ENCODE measurements at regions not wholly inside any gene's neighbourhood (a gene's known extent, or its start where the extent isn't known, plus 50 kb on each side); places are given as distances from the start of the nearest gene placed in this dataset.

- peaks cover 41% of the 10 kb centered on the region for H3K4me1 Mint-ChIP-seq
- H3K4me3 Mint-ChIP-seq, result peak overlapping the region; percentile 8
- H3K27ac Mint-ChIP-seq, result peak overlapping the region; percentile 96
- POLR2A ChIA-PET, result interaction anchor here (0.8 to 6.6 kb wide), 17 partner anchors 9 to 1160 kb away, joined by 3 to 57 read pairs (median 7); partner anchors contain the start of genes BCLAF1, HBS1L and MYB
- DNase-seq, result peak; percentile 45
- peaks cover 15% of the 10 kb centered on the region for H3K36me3 Mint-ChIP-seq (ENCODE audit: low read depth)
- no peaks in the 10 kb centered on the region for H3K27me3 Mint-ChIP-seq
- CTCF ChIA-PET, result interaction anchor here (0.5 to 2.1 kb wide), 19 partner anchors 15 to 438 kb away, joined by 3 to 13 read pairs (median 4); partner anchors contain the start of genes HBS1L and MYB
- H3K9me3 Mint-ChIP-seq, result peaks cover 5% of the 10 kb centered on the region
These were observed 51.8 kb upstream of the MYB start for GRCh38 chr6:135129136-135129856.

GRCh38 chr6:135128268-135128914, 52.7 kb upstream of the MYB start:
- ChIA-PET POLR2A (interaction anchor here (0.8 to 6.6 kb wide), 13 partner anchors 8 to 1161 kb away, joined by 3 to 57 read pairs (median 8); partner anchors contain the start of genes BCLAF1, HBS1L and MYB), CTCF (interaction anchor here (0.6 to 2.1 kb wide), 12 partner anchors 14 to 187 kb away, joined by 3 to 13 read pairs (median 4); no protein-coding TSS in a partner anchor)
- peaks cover 18% of the 10 kb centered on the region for H3K36me3 Mint-ChIP-seq (ENCODE audit: low read depth)
- peaks cover 11% of the 10 kb centered on the region for H3K9me3 Mint-ChIP-seq
- peak overlapping the region; percentile 96 for H3K27ac Mint-ChIP-seq
- H3K4me1 Mint-ChIP-seq, result peaks cover 41% of the 10 kb centered on the region
- peak overlapping the region; percentile 47 for H3K4me3 Mint-ChIP-seq
- no peaks in the 10 kb centered on the region for H3K27me3 Mint-ChIP-seq
- DNase-seq, result peak; percentile 74

DNA sequence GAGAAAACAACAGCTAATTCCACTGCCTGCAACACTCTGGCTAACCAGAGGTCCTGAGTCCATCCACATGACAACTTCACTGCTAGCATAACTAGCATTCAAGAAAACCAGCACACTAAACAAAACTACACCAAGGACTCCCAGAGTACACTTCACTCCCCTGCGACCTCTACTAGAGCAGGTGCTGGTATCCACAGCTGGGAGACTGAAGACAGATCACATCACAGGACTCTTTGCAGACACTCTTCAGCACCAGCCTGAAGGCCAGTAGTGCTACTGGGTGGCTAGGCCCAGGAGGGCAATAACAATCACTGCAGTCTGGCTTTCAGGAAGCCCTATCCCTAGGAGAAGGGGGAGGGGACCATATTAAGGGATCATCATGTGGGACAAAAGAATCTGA, 54.4 kb upstream of the MYB start:
- CTCF ChIA-PET, result interaction anchor here (2.1 kb wide), 1 partner anchor 18 kb away, joined by 6 read pairs; no protein-coding TSS in a partner anchor
- peaks cover 34% of the 10 kb centered on the region for H3K4me1 Mint-ChIP-seq

GRCh38 chr6:135126034-135126433, 55.1 kb upstream of the MYB start:
- Mint-ChIP-seq H3K27me3 (no peaks in the 10 kb centered on the region), H3K27ac (no peak overlapping the region), H3K9me3 (peaks cover 11% of the 10 kb centered on the region), H3K36me3 (ENCODE audit: low read depth) (peaks cover 18% of the 10 kb centered on the region), H3K4me3 (no peak overlapping the region), H3K4me1 (peaks cover 41% of the 10 kb centered on the region)
- DNase-seq, result no peak
- ChIA-PET POLR2A (interaction anchor here (1.0 to 6.6 kb wide), 3 partner anchors 9 to 71 kb away, joined by 3 to 57 read pairs (median 6); partner anchors contain the start of gene HBS1L), CTCF (interaction anchor here (0.8 to 2.1 kb wide), 4 partner anchors 19 to 40 kb away, joined by 3 to 6 read pairs (median 3); no protein-coding TSS in a partner anchor)

More for the DNA sequence above, 54.4 kb upstream of the MYB start:
- POLR2A ChIA-PET, result interaction anchor here (1.0 to 6.6 kb wide), 3 partner anchors 10 to 72 kb away, joined by 3 to 57 read pairs (median 6); partner anchors contain the start of gene HBS1L
- peaks cover 11% of the 10 kb centered on the region for H3K9me3 Mint-ChIP-seq
- H3K36me3 Mint-ChIP-seq (ENCODE audit: low read depth), result peaks cover 18% of the 10 kb centered on the region
- DNase-seq, result no peak
- H3K27me3 Mint-ChIP-seq, result no peaks in the 10 kb centered on the region
- no peak overlapping the region for H3K4me3 Mint-ChIP-seq
- H3K27ac Mint-ChIP-seq, result peak overlapping the region; percentile 15

- H3K27me3 Mint-ChIP-seq, result no peaks in the 10 kb centered on the region
- ChIA-PET POLR2A (interaction anchor here (1.3 to 1.8 kb wide), 3 partner anchors 8 to 34 kb away, joined by 3 to 10 read pairs (median 10); no protein-coding TSS in a partner anchor), CTCF (interaction anchor here (1.1 kb wide), 2 partner anchors 34 to 41 kb away, joined by 3 to 6 read pairs; no protein-coding TSS in a partner anchor)
- peaks cover 13% of the 10 kb centered on the region for H3K36me3 Mint-ChIP-seq (ENCODE audit: low read depth)
- H3K4me1 Mint-ChIP-seq, result peaks cover 38% of the 10 kb centered on the region
- H3K9me3 Mint-ChIP-seq, result peaks cover 6% of the 10 kb centered on the region
- DNase-seq, result no peak
- no peak overlapping the region for H3K4me3 Mint-ChIP-seq
- H3K27ac Mint-ChIP-seq, result no peak overlapping the region
These were observed 59.7 kb upstream of the MYB start for GRCh38 chr6:135121434-135121833.

- peaks cover 4% of the 10 kb centered on the region for H3K36me3 Mint-ChIP-seq (ENCODE audit: low read depth)
- no peak for DNase-seq
- H3K4me1 Mint-ChIP-seq, result peaks cover 68% of the 10 kb centered on the region
- H3K4me3 Mint-ChIP-seq, result no peak overlapping the region
- peaks cover 3% of the 10 kb centered on the region for H3K9me3 Mint-ChIP-seq
- H3K27ac Mint-ChIP-seq, result peak overlapping the region; percentile 95
- H3K27me3 Mint-ChIP-seq, result no peaks in the 10 kb centered on the region
- ChIA-PET POLR2A (interaction anchor here (1.0 to 5.9 kb wide), 8 partner anchors 9 to 67 kb away, joined by 3 to 57 read pairs (median 4); partner anchors contain the start of genes HBS1L and MYB), CTCF (interaction anchor here (1.7 kb wide), 1 partner anchor 30 kb away, joined by 6 read pairs; no protein-coding TSS in a partner anchor)
These were observed 62.9 kb upstream of the MYB start for GRCh38 chr6:135118134-135118730.

DNA sequence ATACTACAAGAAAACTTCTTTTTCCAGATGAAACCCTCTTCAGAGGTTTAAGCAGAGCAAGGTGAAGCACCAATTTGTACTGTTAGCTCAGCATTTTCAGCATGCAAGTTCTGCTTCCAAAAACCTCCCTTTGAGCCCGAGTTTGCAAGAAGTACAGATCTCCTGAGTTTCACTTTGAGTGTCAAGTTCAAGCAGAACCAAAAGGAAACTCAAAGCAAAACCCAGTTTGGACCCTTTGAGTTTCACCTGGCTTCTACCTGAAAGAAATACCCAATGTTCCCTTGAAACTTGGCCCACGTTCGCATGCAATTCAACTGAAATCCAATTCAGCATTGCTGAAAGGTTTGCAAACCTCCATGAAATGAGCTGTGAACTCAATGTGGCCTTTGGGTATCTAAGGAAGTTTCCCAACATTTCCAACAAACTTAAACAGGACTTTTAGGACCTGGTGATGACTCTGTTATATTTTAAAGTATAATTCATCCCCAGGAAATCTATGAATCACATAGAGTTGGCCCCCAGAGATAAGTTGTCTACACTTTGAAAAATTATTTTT, 62.9 kb upstream of the HBS1L start:
- Mint-ChIP-seq H3K4me1 (peaks cover 75% of the 10 kb centered on the region), H3K36me3 (ENCODE audit: low read depth) (peaks cover 11% of the 10 kb centered on the region), H3K27ac (peak overlapping the region; percentile 95), H3K4me3 (peak overlapping the region; percentile 48), H3K9me3 (peaks cover 9% of the 10 kb centered on the region), H3K27me3 (no peaks in the 10 kb centered on the region)
- POLR2A ChIA-PET, result interaction anchor here (1.0 to 5.9 kb wide), 8 partner anchors 9 to 67 kb away, joined by 3 to 57 read pairs (median 5); partner anchors contain the start of genes HBS1L and MYB
- CTCF ChIA-PET, result interaction anchor here (1.7 kb wide), 1 partner anchor 30 kb away, joined by 6 read pairs; no protein-coding TSS in a partner anchor
- peak; percentile 27 for DNase-seq

DNA sequence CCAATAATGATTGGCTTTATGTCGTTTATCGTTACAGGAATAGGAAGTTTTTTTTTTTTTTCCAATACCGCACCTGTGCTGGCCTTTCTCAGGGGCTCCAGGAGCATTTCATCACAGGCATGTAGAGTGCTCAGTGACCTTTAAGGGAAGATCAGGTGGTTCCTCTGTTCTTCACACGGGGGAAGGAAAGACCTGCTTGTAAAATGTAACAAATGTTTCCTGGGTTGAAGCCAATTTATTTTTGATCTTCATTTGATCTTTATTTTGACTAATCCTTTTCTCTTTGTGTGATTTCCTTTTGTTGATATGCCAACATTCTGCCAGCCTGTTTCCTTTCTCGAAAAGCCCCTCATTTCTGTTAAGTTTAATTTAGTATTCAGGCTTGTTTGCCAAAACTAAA, 61.9 kb upstream of the HBS1L start:
- peaks cover 14% of the 10 kb centered on the region for H3K36me3 Mint-ChIP-seq (ENCODE audit: low read depth)
- H3K27me3 Mint-ChIP-seq, result no peaks in the 10 kb centered on the region
- ChIA-PET POLR2A (interaction anchor here (0.6 to 5.9 kb wide), 5 partner anchors 10 to 65 kb away, joined by 3 to 57 read pairs (median 9); partner anchors contain the start of gene HBS1L), CTCF (no interaction called here)
- no peak for DNase-seq
- H3K9me3 Mint-ChIP-seq, result peaks cover 11% of the 10 kb centered on the region
- H3K27ac Mint-ChIP-seq, result peak overlapping the region; percentile 95
- H3K4me1 Mint-ChIP-seq, result peaks cover 78% of the 10 kb centered on the region
- peak overlapping the region; percentile 48 for H3K4me3 Mint-ChIP-seq

DNA sequence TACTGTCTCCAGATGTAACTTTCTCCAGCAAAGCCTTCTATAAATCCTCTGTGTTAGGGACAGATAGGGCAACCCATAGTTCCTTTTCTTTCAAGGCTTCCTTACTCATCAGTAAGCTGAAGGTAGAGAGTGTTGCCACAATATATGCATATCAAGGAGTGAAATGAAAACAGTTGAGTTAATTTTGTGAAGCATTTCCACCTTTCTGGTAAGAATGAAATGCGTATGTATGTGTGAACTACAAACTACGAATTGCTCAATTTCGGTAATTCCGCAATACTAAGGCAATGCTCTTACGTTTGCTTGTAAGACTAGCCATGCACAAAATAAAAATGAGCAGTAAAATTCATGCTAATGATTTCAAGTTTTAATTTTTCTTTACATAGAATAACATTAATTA, 61.2 kb upstream of the HBS1L start:
- H3K27ac Mint-ChIP-seq, result peak overlapping the region; percentile 95
- POLR2A ChIA-PET, result interaction anchor here (1.4 to 5.9 kb wide), 8 partner anchors 11 to 68 kb away, joined by 4 to 57 read pairs (median 14); partner anchors contain the start of genes HBS1L and MYB

GRCh38 chr6:135115411-135115810, 60.8 kb upstream of the HBS1L start:
- POLR2A ChIA-PET, result interaction anchor here (0.8 to 5.9 kb wide), 11 partner anchors 10 to 68 kb away, joined by 3 to 57 read pairs (median 9); partner anchors contain the start of genes HBS1L and MYB
- peaks cover 72% of the 10 kb centered on the region for H3K4me1 Mint-ChIP-seq
- peak overlapping the region; percentile 95 for H3K27ac Mint-ChIP-seq
- H3K4me3 Mint-ChIP-seq, result peak overlapping the region; percentile 50
- H3K27me3 Mint-ChIP-seq, result no peaks in the 10 kb centered on the region
- peaks cover 14% of the 10 kb centered on the region for H3K9me3 Mint-ChIP-seq
- CTCF ChIA-PET, result interaction anchor here (0.9 to 1.7 kb wide), 4 partner anchors 12 to 28 kb away, joined by 3 to 10 read pairs (median 6); no protein-coding TSS in a partner anchor
- DNase-seq, result no peak
- peaks cover 14% of the 10 kb centered on the region for H3K36me3 Mint-ChIP-seq (ENCODE audit: low read depth)

More for the DNA sequence above, 61.2 kb upstream of the HBS1L start:
- Mint-ChIP-seq H3K27me3 (no peaks in the 10 kb centered on the region), H3K9me3 (peaks cover 14% of the 10 kb centered on the region), H3K4me3 (peak overlapping the region; percentile 50), H3K4me1 (peaks cover 74% of the 10 kb centered on the region), H3K36me3 (ENCODE audit: low read depth) (peaks cover 15% of the 10 kb centered on the region)
- DNase-seq, result no peak
- CTCF ChIA-PET, result interaction anchor here (1.1 kb wide), 1 partner anchor 13 kb away, joined by 3 read pairs; no protein-coding TSS in a partner anchor

DNA sequence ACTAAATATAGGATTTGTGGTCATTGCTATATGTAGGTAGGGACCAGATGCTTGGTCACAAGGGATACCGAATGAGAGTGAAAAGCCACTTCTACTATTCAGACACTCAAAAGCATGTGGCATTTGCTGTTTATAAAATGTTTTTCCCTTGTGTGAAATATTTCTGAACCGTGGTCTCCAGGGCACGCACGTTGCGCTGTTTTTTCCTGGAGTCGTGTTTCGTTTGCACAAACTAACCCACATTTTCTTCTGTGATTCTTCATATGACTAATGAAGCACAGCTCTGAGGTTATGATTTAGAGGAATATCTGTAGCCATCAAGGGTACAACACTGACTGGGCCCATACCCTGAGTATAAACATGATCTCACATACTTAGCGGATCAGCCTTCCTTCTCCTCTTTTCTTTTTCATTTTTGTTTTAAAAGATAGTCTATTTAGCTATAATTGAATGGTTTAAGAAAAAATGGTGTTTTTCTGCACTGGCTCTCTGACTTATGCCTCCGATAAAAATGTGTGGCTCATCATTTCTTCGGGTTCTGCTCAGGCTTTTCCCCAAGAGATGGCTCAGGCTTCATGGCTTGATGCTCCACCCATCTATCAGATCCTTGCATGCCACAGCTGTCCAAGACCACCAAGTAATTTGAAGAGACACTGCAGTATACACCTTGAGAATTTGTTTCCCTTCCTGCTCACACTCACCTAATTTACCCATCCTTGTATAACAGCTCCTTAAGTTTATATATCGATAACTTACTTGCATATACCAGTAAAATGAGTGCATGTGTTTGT, 59.9 kb upstream of the HBS1L start:
- CTCF ChIA-PET, result interaction anchor here (0.6 to 1.7 kb wide), 7 partner anchors 12 to 134 kb away, joined by 3 to 10 read pairs (median 4); no protein-coding TSS in a partner anchor
- H3K27ac Mint-ChIP-seq, result peak overlapping the region; percentile 95
- peak; percentile 78 for DNase-seq
- peaks cover 14% of the 10 kb centered on the region for H3K9me3 Mint-ChIP-seq
- POLR2A ChIA-PET, result interaction anchor here (0.8 to 5.9 kb wide), 15 partner anchors 9 to 100 kb away, joined by 3 to 57 read pairs (median 6); partner anchors contain the start of genes HBS1L and MYB
- H3K4me3 Mint-ChIP-seq, result peak overlapping the region; percentile 46
- peaks cover 14% of the 10 kb centered on the region for H3K36me3 Mint-ChIP-seq (ENCODE audit: low read depth)
- peaks cover 75% of the 10 kb centered on the region for H3K4me1 Mint-ChIP-seq
- no peaks in the 10 kb centered on the region for H3K27me3 Mint-ChIP-seq
